HG03066 (cell line): ENCODE measurements at regions not wholly inside any gene's neighbourhood (a gene's known extent, or its start where the extent isn't known, plus 50 kb on each side); places are given as distances from the start of the nearest gene placed in this dataset.

Experiments
- ATAC-seq: cut with Tn5 transposase; IDR thresholded peaks from one replicate; pipeline ENCODE4 v1.9.1; 2021; ENCODE audit warnings: low read depth; ENCODE audit not compliant: unreplicated experiment

DNA sequence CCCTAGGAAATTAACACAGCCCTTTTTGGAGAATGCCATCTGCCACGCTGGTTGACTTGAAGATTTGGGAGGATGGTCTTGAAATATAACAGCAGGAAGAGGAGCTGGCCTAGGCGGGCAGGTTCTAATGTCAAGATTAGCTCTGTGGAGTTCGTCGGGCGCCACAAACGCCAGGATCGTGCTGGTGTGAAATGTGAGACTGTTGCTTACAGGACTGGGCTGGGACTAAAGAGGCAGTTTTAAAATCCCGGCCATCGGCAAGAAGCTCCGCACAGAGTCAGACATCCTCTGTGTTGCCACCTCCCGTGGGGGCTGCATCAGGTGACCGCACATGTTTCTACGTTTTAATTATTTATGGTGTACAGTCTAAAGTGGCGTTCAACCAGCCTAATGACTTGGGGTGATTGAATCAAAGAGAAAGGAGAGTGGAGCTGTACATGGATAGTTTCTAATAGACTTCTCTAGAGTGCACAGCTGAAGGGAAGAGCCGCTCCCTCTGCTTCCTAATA lies 99.4 kb upstream of the BCL11A start:
- ATAC-seq = no peak

GRCh38 chr2:60657673-60658072 lies 98.4 kb upstream of the PAPOLG start:
- ATAC-seq = no peak

DNA sequence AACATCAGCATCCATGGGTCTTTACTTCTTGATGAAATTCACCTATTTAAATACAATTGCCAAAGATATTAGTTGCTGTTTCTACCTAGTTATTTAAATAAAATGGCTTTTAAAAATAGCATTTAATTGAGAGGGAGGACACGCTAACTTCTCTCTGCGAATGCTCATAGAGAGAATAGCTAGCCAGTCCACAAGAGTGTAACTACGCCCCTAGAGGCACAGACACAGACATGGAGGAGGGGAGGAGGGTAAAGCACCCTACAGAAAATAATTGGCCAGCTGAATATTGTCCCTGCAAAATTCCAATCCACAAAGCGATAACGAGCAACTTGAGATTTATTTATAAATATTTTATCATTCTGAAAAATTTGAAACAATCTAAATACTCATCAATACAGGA lies 97.0 kb upstream of the PAPOLG start:
- ATAC-seq = no peak

- ATAC-seq = no peak
Observed at GRCh38 chr2:60661073-60661738, 94.9 kb upstream of the PAPOLG start.

DNA sequence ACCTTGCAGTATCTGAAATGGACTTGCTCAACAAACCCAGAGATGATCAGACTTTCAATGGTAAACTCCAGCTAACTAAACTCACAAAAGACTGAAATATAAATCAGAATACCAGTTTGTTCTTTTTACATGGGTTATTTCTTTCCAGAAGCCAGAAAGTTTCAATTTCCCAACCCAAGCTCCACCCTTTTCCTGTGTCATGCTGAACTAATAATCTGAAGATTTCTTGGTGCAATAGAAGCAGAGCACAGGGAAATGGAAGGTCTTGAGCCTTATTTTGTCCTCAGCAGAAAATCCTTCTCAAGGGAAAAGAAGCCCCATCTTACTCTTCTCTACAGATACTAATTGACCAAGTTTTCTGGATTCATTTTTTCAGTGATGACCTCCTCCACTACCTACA lies 93.3 kb upstream of the PAPOLG start:
- ATAC-seq = no peak

GRCh38 chr2:60671966-60672365 lies 84.1 kb upstream of the PAPOLG start:
- no peak for ATAC-seq

GRCh38 chr2:60674524-60675165 lies 81.4 kb upstream of the PAPOLG start:
- ATAC-seq = peak; percentile 98

DNA sequence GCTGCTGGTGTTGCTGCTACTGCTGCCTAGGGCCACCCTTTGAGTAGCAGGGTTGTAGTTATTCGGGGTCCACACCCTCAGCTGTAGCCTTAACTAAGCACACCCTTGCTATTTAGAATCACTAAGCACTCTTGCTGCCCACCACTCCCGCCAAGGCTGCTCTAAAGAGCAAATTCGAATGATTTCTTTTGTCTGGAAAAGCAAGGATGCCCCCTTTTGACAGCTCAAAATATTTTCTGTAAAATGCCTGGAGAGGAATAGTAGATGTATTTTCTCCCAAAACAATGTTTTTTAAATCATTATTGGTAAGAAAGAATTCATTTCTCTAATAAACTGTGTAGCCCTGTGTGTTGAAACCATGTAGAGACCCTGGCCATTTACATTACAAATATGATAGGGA lies 80.8 kb upstream of the PAPOLG start:
- no peak for ATAC-seq

DNA sequence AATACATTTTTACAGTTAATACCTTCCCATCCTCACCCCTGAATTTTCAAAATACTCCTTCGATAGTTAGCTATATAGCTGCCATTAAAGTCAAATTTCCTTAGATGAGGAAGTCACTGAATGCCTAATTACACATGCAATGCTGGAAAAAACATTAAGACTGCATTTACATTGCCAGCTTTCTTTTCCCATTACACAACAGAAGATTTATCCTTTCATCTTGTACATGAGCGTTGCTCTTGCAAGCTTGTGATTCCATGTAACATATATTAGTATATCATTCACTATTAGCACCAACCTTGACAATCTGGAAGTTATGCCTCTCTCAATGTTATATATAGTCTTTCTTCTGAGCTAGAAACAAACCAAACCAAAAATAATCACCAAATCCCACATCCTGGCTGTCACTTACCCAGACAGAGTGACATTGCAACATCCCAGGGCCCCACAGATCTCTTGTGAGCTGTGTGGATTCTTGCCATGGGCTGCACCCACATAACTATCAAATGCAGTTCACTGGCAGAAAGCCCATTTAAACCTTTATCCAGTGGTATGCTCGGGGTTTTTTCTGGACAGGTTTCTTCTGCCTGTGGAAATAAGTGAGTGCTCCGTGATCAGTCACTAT lies 79.2 kb upstream of the PAPOLG start:
- no peak for ATAC-seq

DNA sequence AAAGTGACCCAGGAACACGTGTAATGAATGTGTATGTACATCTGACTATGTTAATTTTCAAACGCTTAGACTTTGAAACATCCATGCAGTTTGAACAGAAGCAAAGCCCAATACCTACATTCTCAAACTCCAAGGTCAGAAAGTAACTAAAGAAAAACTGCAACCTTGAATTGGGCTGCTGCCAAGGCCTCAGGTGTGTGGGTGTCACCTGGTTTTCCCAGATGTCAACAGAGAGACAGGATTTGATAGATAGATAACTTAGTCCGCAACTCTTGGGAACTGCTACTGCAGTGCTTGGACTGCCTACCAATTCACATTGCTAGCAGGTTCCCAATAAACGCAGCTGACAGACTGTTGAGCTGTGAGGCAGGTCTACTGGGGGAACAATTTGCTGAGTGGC lies 78.7 kb upstream of the PAPOLG start:
- ATAC-seq = no peak

DNA sequence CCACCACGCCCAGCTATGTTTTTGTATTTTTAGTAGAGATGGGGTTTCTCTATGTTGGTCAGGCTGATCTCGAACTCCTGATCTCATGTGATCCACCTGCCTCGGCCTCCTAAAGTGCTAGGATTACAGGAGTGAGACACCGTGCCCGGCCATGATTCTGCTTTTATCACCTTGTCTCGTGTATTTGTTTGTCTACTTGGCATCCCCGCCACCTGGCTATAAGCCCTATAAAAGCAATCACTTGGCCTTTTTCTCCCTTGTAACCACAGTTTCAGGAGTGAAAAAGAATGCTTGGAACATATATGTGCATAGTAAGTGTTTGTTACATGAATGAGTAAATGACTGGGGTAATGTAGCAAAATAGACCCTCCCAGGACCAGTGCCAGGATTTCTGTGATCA lies 77.5 kb upstream of the PAPOLG start:
- ATAC-seq = no peak

DNA sequence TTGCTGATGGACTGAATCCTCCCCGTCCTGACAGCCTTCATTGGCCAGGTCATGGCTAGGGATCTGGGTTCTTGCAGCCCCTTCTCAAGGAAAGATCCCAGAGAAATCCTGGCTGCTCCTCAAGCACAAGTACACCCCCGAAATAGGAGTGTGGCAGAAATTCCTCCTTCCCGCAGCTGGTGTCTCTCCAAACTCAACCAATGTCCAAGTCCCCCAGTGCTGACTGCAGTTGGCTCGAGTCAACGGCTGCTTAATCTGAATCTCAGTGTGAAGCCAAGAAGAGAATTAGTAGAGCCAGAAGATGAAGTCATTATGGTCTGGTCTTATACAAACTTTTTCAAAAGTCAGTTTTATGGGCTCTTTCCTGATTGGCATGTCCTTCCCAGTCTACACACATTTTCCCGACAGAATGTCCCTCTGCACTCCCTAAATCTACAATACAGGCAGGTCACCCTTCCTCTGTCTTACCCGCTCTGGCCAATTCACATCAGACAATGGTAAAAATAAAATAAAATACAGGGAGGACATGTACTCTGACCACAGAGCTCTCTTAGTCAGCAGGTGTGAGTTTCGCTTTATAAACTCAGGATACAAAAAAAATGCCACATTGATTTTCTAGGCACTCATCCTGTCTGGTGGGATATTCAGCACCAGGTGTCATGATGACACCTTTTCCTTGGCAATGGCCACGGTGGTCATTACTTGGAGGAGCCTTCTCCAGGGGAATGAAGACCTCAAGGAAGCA lies 76.9 kb upstream of the PAPOLG start:
- no peak for ATAC-seq

DNA sequence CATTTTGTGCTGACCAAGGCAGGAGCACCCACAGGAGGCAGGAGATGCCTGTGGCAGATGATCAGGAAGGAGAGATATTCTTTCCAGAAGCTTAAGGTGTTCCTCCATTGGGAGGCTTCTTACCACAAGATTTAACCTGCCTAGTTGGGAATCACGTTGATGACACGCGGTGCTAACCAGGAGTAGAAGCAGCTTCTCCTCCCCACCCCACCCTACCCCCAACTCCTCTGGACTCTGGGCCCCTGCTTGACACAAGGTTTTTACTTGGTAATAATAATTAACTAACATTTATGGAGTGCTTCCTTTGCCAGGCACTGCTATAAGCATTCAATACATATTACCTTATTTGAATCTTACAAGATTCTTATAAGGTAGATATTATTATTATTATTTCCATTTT lies 62.5 kb upstream of the PAPOLG start:
- no peak for ATAC-seq

GRCh38 chr2:60695793-60696192 lies 60.3 kb upstream of the PAPOLG start:
- ATAC-seq = no peak

GRCh38 chr2:60699617-60700016 lies 56.5 kb upstream of the PAPOLG start:
- ATAC-seq = no peak

DNA sequence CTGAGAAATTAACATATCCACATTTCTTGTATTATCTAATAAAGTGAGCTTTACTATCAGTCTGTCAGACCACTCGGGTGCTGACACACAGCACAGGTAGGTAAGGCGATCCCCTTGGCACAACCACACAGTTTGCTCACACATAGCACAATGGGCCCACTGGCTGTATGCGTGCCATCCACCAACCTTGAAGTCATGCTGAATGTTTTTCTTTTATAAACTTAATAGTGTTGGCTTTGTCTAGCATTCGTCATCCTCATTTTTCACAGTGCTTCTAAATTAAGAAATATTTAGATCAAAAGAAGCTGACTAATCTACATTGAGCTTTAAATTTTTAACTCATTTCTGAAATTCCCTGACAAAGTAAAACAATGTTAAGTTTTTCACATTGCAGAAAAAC lies 50.0 kb upstream of the PAPOLG start:
- no peak for ATAC-seq
